Immature natural killer cell (primary cell): ENCODE measurements at regions not wholly inside any gene's neighbourhood (a gene's known extent, or its start where the extent isn't known, plus 50 kb on each side); places are given as distances from the start of the nearest gene placed in this dataset.

ENCODE experiments used
- DNase-seq, 3 donors: peaks; one replicate each; pipeline ENCODE4 v3.0.0; 2022; ENCODE audit warnings: mixed read lengths in 1 of 3
- H3K27ac Mint-ChIP-seq, 6 donors: one replicate each; pipeline ENCODE4 v1.8.0; 2020; ENCODE audit warnings: mixed read lengths in 6 of 6, mild to moderate bottlenecking in 5 of 6, inconsistent platforms in 4 of 6, moderate library complexity in 3 of 6
- H3K27me3 Mint-ChIP-seq, 3 donors: one replicate each; pipeline ENCODE4 v1.8.0; 2020 to 2021; ENCODE audit warnings: low read depth in 3 of 3, mild to moderate bottlenecking in 3 of 3, mixed read lengths in 3 of 3, moderate library complexity in 3 of 3, inconsistent platforms in 1 of 3
- H3K36me3 Mint-ChIP-seq, 3 donors: one replicate each; pipeline ENCODE4 v1.8.0; 2020; ENCODE audit warnings: mixed read lengths in 3 of 3, inconsistent platforms in 2 of 3, mild to moderate bottlenecking in 2 of 3
- H3K4me1 Mint-ChIP-seq, 2 donors: one replicate each; pipeline ENCODE4 v1.8.0; 2020; ENCODE audit warnings: inconsistent platforms in 2 of 2, mild to moderate bottlenecking in 2 of 2, mixed read lengths in 2 of 2, moderate library complexity in 1 of 2
- H3K4me3 Mint-ChIP-seq, 5 donors: one replicate each; pipeline ENCODE4 v1.8.0; 2020; ENCODE audit warnings: mild to moderate bottlenecking in 5 of 5, mixed read lengths in 5 of 5, inconsistent platforms in 3 of 5, moderate library complexity in 3 of 5
- H3K9me3 Mint-ChIP-seq, 6 donors: one replicate each; pipeline ENCODE4 v1.8.0; 2020; ENCODE audit warnings: mild to moderate bottlenecking in 6 of 6, mixed read lengths in 6 of 6, inconsistent platforms in 4 of 6, moderate library complexity in 3 of 6

DNA sequence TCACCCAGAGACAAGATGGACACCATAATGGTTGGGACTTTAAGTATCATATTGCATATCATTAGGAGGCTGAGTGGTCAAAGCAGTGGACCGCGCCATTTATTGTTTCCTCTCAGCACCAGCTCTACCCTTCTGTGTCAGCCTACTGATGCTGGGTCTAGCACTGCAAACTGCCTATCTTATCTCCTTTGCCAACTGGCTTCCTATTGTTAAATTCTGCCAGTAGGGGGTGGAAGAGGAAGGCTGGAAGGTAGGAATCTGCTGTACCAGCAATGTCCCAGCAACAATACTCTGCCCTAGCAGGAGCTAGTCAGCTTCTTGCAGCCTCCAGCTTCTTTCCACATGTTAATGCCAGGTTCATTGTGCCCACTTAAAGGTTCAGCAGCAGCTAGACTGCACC is 367.1 kb upstream of the PDGFD start:
- H3K27me3 Mint-ChIP-seq, result no peaks in the 10 kb centered on the region
- no peak overlapping the region for H3K27ac Mint-ChIP-seq
- H3K4me1 Mint-ChIP-seq, result no peaks in the 10 kb centered on the region
- no peaks in the 10 kb centered on the region for H3K9me3 Mint-ChIP-seq
- no peaks in the 10 kb centered on the region for H3K36me3 Mint-ChIP-seq
- no peak overlapping the region for H3K4me3 Mint-ChIP-seq
- DNase-seq, result peak in 1 of 3 donors; percentile 10

DNA sequence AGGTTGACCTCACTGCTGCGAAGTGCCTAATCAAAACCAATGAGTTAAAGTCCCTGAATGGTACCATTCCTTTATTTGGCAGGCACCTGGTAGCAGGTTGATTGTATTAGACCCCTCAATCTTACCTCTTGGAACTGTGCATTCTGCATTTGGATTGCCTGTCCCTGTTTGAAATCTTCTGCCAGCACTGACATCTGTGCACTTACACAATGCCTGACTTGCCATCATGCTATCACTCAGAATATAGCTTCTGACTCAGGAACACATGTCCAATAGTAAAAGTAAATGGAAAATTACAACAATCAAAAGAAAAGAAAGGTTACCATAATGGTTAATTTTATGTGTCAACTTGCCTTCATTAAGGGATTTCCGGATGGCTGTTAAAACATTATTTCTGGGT is 366.0 kb upstream of the PDGFD start:
- H3K27ac Mint-ChIP-seq, result no peak overlapping the region
- no peaks in the 10 kb centered on the region for H3K9me3 Mint-ChIP-seq
- no peaks in the 10 kb centered on the region for H3K36me3 Mint-ChIP-seq
- H3K27me3 Mint-ChIP-seq, result no peaks in the 10 kb centered on the region
- H3K4me3 Mint-ChIP-seq, result no peak overlapping the region
- H3K4me1 Mint-ChIP-seq, result no peaks in the 10 kb centered on the region
- no peak for DNase-seq

DNA sequence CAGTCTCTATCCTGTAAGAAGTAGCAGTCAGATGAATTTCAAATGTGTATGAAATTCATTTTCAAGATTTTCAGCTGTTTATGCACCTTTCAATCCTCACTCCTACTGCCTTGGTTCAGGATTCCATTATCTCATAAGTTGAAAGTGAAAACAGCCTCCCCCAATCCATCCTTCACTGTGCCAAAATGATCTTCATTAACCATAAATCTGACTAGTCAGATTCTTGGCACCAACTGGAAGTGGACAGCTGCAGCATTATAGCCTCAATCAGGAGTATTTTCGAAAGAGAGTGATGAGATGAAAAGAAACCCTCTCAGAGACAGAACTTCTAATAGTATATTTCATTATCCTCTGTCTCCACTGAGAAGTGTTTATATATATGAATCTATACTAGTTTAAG is 365.3 kb upstream of the PDGFD start:
- no peaks in the 10 kb centered on the region for H3K9me3 Mint-ChIP-seq
- no peak overlapping the region for H3K27ac Mint-ChIP-seq
- no peaks in the 10 kb centered on the region for H3K36me3 Mint-ChIP-seq
- H3K4me1 Mint-ChIP-seq, result no peaks in the 10 kb centered on the region
- H3K4me3 Mint-ChIP-seq, result no peak overlapping the region
- no peak for DNase-seq
- no peaks in the 10 kb centered on the region for H3K27me3 Mint-ChIP-seq

DNA sequence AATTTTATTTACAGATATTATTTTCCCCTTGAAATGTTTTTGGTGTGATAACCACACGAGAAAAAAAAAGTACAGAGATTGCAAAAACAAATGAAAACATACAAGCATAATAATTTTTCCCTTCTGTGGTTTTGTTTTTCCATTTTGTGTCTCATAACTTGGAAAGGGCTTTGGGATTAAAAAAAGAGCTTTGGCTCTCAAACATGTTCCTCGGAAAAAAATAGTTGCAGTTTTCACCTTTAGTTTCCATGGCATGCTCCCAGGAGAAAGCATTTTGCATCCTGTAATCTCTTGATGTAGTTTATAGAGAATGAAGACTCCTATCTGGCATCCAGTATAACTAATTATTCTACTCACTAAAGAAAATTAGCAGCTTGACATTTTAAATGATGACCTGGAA is 362.1 kb upstream of the PDGFD start:
- H3K36me3 Mint-ChIP-seq, result no peaks in the 10 kb centered on the region
- H3K9me3 Mint-ChIP-seq, result no peaks in the 10 kb centered on the region
- H3K27me3 Mint-ChIP-seq, result no peaks in the 10 kb centered on the region
- H3K27ac Mint-ChIP-seq, result no peak overlapping the region
- H3K4me3 Mint-ChIP-seq, result no peak overlapping the region
- no peak for DNase-seq
- H3K4me1 Mint-ChIP-seq, result no peaks in the 10 kb centered on the region

DNA sequence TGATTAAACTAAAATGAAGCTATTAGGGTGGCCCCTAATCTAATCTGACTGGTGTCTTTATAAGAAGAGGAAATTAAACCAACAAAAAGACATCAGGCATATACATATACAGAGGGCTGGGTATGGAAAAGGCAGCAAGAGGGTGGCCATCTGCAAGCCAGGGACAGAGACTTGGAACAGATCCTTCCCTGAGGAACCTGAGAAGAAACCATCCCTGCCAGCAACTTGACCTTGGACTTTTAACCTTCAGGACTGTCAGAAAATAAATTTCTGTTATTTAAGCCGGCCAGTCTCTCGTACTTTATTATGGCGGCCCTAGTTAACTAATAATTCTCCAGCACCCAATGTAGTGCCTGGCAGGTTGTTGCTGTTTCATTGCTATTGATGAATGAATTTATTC is 361.5 kb upstream of the PDGFD start:
- no peak overlapping the region for H3K4me3 Mint-ChIP-seq
- H3K27me3 Mint-ChIP-seq, result no peaks in the 10 kb centered on the region
- no peak for DNase-seq
- no peaks in the 10 kb centered on the region for H3K4me1 Mint-ChIP-seq
- H3K27ac Mint-ChIP-seq, result no peak overlapping the region
- no peaks in the 10 kb centered on the region for H3K36me3 Mint-ChIP-seq
- no peaks in the 10 kb centered on the region for H3K9me3 Mint-ChIP-seq

DNA sequence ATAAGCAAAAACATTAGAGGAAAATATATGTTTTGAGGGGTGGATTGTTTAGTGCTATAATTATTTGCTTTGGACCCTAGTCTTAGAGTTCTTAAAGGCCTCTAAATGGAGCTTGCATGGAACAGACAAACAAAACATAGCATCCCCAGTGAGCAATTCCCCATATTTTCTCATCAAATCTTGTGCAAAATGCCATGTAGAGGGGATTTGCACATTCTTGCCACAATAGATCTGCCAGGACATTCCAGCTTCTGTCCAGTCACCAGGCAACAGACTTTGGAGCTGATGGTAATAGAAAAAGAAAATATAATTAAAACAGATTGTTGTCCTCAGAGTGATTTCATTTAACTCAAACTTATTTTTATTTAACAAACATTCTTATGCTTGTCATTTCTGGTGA is 360.3 kb upstream of the PDGFD start:
- Mint-ChIP-seq H3K36me3 (no peaks in the 10 kb centered on the region), H3K9me3 (peaks cover 0 to 2% (median 0%) of the 10 kb centered on the region in 6 donors), H3K27ac (no peak overlapping the region), H3K4me1 (no peaks in the 10 kb centered on the region), H3K4me3 (no peak overlapping the region), H3K27me3 (no peaks in the 10 kb centered on the region)
- DNase-seq, result no peak

DNA sequence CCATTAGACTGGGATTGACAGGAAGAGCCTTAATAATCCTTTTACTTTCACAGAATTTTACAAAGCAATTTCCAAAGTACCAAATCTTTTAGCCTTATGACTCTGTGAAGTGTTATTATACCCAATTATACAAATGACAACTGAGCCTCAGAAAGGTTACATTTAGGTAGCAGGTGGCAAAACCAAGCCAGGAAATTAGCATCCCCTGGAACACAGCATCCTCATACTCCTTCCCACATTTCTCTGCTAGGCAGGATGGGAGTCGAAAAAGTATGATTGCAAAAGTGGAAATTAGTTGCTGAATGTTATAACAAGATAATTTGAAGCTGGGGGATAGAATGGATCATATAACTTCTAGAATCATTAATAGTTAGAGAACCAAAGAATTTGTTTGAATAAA is 359.7 kb upstream of the PDGFD start:
- DNase-seq, result no peak
- Mint-ChIP-seq H3K9me3 (peaks cover 0 to 2% (median 0%) of the 10 kb centered on the region in 6 donors), H3K27me3 (no peaks in the 10 kb centered on the region), H3K36me3 (no peaks in the 10 kb centered on the region), H3K4me3 (no peak overlapping the region), H3K4me1 (no peaks in the 10 kb centered on the region), H3K27ac (no peak overlapping the region)

DNA sequence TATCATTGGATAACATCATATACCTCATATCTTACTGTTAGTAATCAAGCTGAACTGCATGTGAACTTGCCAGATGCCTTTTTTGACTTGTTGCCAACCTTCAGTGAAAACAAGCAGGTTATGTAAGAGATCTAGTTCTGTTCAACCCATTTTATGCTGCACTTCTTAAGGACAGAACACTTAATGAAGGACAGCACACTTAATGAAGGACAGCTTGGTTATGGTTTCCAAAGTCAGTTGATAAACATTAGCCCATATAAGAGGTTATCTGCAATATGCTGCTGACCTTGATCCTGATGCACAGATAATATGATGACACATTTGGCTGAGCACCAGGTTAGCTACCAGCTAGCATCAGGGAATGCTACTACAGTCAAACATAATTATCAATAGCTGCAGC is 358.7 kb upstream of the PDGFD start:
- H3K9me3 Mint-ChIP-seq, result peaks cover 0 to 2% (median 0%) of the 10 kb centered on the region in 6 donors

DNA sequence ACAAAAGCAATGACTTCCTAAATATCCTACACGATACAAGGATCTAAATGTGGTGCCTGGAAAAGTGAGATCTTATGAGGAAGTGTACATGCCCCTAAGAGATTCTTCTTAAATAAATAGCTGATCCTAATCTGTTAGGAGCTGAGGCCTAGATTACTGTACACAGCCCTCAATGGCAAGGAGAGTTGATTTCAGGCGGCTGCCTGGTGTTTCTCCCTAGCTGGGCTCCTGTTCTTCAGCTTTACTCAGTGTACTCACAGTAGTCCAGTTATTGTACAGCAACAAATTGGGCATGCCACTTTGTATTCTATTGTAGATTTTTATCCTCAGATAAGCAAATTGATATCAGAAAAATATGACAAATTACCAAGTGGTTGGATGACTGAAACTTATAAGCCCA is 358.2 kb upstream of the PDGFD start:
- Mint-ChIP-seq H3K36me3 (no peaks in the 10 kb centered on the region), H3K27me3 (peaks cover 0 to 2% (median 0%) of the 10 kb centered on the region in 3 donors), H3K9me3 (peaks cover 0 to 2% (median 0%) of the 10 kb centered on the region in 6 donors), H3K27ac (no peak overlapping the region), H3K4me1 (no peaks in the 10 kb centered on the region), H3K4me3 (no peak overlapping the region)
- no peak for DNase-seq

More for the DNA sequence above, 358.7 kb upstream of the PDGFD start:
- Mint-ChIP-seq H3K4me3 (no peak overlapping the region), H3K4me1 (no peaks in the 10 kb centered on the region), H3K36me3 (no peaks in the 10 kb centered on the region), H3K27ac (no peak overlapping the region), H3K27me3 (peaks cover 0 to 2% (median 0%) of the 10 kb centered on the region in 3 donors)
- no peak for DNase-seq

GRCh38 chr11:104510169-104510568 is 346.2 kb upstream of the PDGFD start:
- Mint-ChIP-seq H3K4me1 (no peaks in the 10 kb centered on the region), H3K27me3 (peaks cover 0 to 9% (median 1%) of the 10 kb centered on the region in 3 donors), H3K9me3 (no peaks in the 10 kb centered on the region), H3K4me3 (no peak overlapping the region), H3K27ac (no peak overlapping the region), H3K36me3 (no peaks in the 10 kb centered on the region)
- no peak for DNase-seq

- Mint-ChIP-seq H3K36me3 (no peaks in the 10 kb centered on the region), H3K4me1 (no peaks in the 10 kb centered on the region), H3K27ac (no peak overlapping the region), H3K9me3 (peaks cover 13 to 43% (median 18%) of the 10 kb centered on the region in 6 donors), H3K4me3 (no peak overlapping the region), H3K27me3 (peaks cover 0 to 2% (median 0%) of the 10 kb centered on the region in 3 donors)
- DNase-seq, result no peak
Observed at GRCh38 chr11:104490182-104490581, 326.2 kb upstream of the PDGFD start.

- no peaks in the 10 kb centered on the region for H3K4me1 Mint-ChIP-seq
- H3K9me3 Mint-ChIP-seq, result peaks cover 13 to 43% (median 18%) of the 10 kb centered on the region in 6 donors
- peaks cover 0 to 2% (median 0%) of the 10 kb centered on the region in 3 donors for H3K27me3 Mint-ChIP-seq
Observed at GRCh38 chr11:104488561-104488960, 324.6 kb upstream of the PDGFD start.

DNA sequence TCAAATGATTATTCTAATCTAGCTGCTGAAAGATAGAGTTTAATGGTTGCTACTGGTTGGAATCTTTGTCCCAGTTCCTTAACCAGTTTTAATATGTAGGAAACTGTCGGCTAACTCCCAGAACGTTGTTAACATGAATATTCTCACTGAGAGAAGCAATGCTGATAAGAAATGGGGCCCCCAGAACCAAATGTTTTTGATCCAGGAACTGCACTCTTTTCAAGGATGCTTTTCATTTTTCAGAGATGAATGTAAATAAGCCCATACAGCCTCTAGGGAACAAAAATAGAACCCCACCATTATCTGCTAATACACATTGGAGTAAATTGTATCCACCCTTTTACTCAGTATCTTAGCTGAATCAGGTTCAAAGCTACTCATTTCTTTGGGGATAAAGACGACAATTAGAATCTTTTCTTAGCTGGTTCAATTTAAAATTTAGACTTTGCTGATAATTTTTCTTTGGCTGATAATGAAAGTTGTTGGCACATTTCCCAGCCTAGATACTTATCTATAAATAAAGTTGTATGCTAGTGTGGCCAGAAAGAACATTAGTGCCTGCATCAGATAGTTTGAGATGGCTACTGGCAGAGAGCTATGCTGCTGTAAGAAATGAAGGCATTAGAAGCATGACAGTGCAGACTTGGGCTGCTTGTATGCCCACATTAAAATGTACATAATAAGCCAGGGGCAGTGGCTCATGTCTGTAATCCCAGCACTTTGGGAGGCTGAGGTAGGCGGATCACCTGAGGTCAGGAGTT is 323.3 kb upstream of the PDGFD start:
- Mint-ChIP-seq H3K4me3 (no peak overlapping the region), H3K36me3 (no peaks in the 10 kb centered on the region), H3K27ac (no peak overlapping the region), H3K27me3 (peaks cover 0 to 2% (median 0%) of the 10 kb centered on the region in 3 donors), H3K4me1 (no peaks in the 10 kb centered on the region), H3K9me3 (peaks cover 13 to 45% (median 21%) of the 10 kb centered on the region in 6 donors)
- no peak for DNase-seq

More at GRCh38 chr11:104488561-104488960, 324.6 kb upstream of the PDGFD start:
- Mint-ChIP-seq H3K4me3 (no peak overlapping the region), H3K27ac (no peak overlapping the region), H3K36me3 (no peaks in the 10 kb centered on the region)
- DNase-seq, result no peak

DNA sequence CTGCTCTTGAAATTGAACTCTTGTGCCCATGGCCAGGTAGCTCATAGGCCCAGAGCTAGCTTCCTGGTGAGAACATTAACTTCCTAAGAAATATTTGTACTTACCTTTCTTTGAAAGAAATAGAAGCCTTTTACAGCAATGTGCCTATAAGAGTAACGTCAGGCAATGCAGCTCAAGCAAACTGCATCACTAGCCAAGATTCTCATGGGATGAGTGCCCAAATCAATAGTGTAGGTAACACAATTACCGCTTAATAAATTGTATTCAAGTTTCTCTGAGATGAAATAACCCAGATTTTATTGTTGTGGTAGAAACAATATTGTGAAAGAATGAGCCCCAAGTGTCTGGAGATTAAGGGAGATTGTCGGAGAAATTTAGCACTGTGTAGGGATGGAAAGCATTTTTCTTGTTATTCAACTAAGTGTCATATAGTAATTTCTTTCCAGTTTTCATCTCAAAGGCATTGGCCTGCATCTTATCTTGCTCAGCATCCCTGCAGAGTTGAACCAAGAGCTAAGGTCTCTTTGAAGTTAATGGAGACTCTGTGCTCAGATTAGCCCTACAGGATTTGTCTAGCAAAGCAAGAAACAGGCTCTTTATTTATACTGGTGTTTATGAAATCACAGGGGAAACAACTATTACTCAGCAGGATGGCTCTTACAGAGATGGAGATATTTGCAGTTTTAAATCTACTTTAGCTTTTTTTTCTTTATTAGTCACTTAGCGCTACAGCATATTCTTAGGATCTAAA is 321.0 kb upstream of the PDGFD start:
- Mint-ChIP-seq H3K27me3 (peaks cover 0 to 2% (median 0%) of the 10 kb centered on the region in 3 donors), H3K4me1 (no peaks in the 10 kb centered on the region), H3K27ac (no peak overlapping the region), H3K4me3 (no peak overlapping the region), H3K9me3 (peaks cover 11 to 33% (median 12%) of the 10 kb centered on the region in 6 donors), H3K36me3 (no peaks in the 10 kb centered on the region)
- DNase-seq, result no peak
